ENCODE measurements at regions not wholly inside any gene's neighbourhood (a gene's known extent, or its start where the extent isn't known, plus 50 kb on each side); places are given as distances from the start of the nearest gene placed in this dataset.
"Not testable (repeated sequence)": the region's sequence is repeated elsewhere in the genome, so short reads cannot be mapped to it uniquely, and the experiment has no call there.

DNA sequence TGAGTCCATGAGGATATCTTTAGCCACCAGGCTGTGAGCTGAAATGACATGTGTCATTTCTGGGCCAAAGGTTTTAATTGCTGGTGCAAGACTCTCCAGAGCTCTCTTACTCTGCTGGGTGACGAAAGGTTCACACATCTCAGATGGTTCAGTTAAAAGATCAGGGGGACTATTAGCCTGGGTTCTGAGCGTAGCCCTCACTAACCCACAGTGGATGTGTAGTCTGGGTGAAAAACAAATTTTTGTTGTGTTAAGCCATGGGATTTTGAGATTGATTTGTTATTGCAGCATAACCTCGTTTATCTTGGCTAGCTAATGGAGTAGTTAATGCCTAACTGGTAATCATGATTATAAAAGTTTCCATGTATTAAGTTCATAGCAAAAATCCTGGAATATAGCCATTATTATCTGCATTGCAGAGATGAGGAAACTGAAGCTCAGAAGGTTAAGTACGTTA is 251.5 kb downstream of the RMST start:
- DNase-seq, result no peak

DNA sequence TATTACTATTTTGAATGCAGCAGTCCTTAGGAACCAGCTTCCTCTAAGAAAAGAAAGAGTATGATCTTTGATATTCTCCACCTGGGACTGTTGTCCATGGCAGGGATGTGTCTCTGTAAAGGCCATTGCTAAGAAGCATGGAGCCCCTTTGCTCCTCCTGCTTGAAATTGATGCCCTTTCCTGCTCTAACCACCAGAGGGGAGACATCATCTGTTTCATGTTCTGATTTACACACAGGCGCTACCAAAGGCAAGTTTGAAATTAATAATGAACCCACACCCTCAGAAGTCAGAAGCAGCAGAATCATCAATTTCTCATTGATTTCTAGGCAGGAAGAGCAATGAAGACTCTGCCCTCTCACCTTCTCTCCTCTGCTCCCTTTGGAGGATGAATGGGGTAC is 253.8 kb downstream of the RMST start:
- DNase-seq, result no peak

DNA sequence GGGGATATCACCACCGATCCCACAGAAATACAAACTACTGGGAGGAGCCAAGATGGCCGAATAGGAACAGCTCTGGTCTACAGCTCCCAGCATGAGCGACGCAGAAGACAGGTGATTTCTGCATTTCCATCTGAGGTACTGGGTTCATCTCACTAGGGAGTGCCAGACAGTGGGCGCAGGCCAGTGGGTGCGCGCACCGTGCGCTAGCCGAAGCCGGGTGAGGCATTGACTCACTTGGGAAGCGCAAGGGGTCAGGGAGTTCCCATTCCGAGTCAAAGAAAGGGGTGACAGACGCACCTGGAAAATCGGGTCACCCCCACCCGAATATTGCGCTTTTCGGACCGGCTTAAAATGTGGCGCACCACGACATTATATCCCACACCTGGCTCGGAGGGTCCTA is 261.2 kb downstream of the RMST start:
- not testable (repeated sequence) for DNase-seq

DNA sequence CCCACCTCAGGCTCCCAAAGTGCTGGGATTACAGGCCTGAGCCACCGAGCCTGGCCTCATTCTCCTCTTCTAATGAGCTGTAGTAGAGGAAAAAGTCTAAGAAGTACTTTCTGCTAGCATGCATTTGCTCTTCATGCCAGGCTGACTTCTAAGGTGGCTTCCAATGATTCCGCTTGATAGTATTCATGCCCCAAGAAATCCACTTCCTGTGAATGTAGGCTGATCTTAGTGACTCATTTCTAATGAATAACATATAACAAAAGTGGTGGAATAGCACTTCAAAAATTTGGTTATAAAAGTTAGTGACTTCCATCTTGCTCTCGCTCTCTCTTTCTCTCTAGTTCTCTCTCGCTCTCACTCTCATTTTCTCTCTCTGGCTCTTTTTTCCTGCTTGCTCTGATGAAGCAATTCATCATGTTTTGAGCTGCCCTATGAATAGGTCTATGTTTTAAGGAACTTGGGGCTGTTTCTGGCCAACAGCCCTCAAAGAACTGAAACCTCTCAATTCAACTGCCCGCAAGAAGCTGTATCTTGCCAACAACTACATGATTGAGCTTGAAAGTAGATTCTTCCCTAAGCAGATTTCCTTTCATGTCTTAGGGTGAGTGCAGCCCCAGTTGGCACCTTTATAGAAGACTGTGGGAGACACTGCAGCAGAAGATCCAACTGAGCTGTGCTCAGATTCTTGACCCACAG is 282.9 kb downstream of the RMST start:
- no peak for DNase-seq

DNA sequence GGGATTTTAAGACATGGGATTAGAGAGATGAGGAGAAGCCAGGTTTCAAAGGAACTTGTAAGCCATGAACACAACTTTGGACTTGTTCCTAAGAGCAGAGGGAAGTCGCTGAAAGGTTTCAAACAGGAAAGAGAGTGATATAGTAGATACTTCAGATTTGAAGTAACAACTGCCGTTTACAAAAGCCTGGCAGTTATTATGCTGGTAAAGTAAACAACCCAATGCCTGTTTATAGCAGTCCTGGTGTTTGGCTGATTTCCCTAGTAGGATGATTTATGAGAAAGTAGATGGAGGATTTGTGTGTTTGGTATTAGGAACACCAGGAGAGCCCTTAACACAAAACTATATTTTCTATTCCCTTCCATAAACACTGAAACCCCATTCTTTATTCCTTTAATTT is 285.7 kb downstream of the RMST start:
- no peak for DNase-seq

DNA sequence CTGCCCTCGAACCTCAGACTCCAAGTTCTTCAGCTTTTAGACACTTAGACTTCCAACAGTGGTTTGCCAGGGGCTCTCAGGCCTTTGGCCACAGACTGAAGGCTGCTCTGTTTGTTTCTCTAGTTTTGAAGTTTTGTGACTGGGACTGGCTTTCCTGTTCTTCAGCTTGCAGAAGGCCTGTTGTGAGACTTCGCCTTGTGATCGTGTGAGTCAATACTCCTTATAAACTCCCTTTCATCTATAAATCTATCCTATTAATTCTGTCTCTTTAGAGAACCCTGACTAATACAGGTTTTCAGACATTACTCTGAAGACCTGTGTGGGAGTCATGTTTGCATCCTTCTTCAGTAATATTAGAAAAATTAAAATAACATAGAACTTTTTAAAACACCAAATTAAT is 289.1 kb downstream of the RMST start:
- no peak for DNase-seq

DNA sequence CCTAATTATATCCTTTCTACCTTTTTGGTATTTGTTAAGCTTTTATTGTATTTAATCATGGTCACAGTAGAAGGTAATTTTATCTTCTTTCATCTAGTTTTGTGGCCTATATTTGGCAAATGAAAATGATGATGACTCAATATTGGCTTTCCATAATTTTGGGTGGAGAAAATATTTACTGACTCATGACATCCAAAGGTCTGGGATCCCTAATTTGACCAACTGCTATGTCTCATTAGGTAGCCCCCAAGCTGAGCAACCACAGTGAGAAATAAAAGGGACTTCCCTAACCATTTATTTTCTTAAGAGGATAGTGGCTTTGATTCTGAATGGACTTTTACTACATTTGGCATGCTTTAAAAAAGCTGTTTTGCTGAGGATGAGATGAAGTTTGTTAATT is 289.5 kb downstream of the RMST start:
- DNase-seq, result no peak

DNA sequence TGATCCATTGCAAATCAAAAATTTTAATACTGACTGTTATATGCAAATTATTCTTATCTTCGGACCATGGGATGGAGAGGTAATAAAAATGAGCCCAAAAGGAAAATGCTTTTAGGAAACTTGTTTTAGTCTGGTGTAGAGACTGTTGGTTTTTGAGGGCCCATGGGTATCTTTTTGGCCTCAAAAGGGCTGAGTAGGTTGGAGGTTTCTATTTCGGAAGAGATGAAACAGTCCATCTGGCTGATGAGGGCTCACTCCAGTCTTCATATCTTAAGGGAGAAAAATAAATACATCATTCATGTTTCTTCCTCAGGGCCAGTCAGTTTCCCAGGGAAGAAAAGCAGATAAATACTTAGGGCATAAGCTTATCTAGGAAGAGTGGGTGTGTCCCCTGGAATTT is 290.7 kb downstream of the RMST start:
- DNase-seq, result no peak

DNA sequence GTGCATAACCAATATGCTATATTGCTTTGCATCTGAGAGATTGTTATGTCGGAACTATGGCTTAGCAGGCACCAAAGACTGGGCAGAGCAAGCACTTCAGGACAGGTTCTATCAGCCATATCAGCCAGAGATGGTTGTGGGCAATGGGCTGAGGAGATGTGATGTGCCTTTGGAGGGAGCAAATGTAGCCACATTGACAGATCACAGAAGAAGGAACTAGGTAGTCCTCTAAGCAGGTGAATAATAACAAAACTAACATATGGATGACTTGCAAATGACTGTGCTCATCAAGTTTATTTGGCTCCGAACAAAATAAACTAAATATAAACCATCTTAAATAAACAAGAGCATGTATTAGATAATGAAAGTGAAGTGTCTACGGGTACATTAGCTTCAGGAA is 291.7 kb downstream of the RMST start:
- no peak for DNase-seq

DNA sequence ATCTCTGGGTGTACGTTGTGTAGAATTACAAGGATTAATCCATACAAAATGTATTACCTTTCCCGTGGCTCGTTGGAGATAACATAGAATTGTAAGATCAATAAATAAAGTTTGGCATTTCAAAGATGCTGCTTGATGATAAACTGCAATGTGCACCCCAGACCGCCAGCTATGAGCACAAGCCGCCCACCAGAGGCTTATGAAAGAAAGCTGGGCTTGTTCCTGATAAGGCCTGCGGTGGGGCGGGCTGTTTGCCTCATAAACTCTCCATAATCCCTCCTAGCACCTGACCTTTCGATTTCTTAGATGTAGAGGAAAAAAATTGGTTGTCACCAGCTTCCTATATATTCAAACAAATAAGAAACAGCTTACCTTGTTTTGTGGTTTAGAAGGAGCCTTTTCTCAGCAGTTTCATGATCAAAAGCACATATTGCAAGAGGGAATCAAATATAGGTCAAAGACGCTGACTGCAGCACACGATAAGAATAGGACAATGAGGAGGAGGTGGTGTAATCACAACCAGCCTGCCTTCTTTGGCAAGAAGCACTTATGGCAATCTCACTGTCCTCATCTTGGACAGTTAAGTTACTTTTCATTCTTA is 293.6 kb downstream of the RMST start:
- no peak for DNase-seq

DNA sequence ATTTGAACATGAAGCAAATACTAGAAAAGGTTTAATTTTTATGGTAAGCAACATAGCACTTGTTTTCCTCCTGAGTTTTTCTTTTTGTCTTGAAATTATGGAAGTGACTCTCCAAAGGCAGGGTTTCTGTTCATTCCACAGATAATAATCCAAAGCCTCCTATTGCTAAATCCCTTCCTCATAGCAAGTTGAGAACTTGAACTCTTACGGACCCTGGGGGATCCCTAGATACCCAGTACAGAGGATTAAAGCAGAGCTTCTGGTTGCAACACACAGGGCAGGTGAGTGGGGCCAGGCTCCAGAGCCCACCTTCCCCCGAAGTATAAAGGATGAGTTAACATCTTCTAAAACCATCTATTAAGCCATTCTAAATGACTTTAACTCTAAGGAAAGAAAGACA is 294.1 kb downstream of the RMST start:
- DNase-seq, result no peak

DNA sequence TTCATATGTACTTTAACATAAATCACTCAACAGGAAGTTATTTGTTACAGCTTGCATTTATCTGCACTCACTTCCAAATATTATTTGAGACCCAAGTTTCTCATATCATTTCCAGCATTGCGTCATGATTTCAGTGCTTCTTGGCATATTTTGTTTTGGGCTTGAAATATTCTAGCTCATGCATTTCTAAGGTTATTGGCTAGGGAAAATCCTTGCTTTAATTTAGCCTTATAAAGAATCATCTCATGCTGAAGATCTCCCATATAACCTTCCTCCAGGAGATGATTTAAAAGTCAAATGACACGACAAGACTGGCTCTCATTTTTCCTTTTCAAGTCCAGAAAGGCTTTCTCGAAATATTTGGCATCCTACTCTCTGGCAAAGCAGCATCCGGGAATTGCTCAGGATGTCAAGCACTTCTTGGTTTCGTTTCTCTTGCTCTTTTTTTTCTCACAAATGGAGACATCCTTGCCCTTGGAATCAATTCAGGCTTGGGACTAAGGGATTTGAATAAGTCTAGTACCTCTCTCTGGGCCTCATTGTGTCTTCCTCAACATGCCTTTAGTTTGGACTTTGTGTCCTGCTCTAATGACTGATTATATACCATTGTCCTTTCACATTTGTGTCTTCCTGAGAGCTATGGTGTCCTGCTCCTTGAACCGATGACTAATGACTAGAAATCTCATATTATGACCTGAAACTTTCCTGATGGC is 295.0 kb downstream of the RMST start:
- DNase-seq, result no peak

DNA sequence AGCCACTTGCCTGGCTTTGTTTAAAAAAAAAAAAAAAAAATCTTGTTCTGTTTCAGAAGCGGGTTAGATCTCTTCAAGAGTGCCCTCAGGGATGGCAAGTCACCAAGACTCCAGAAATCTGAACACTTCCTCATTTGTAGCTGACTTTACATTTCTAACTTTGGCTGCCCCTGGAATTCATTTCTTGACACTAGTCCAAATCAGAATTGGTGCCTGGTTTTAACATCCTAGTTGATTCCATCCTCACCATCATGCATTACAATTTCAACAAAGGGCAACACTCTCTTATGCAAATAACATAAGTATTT is 295.5 kb downstream of the RMST start:
- no peak for DNase-seq

DNA sequence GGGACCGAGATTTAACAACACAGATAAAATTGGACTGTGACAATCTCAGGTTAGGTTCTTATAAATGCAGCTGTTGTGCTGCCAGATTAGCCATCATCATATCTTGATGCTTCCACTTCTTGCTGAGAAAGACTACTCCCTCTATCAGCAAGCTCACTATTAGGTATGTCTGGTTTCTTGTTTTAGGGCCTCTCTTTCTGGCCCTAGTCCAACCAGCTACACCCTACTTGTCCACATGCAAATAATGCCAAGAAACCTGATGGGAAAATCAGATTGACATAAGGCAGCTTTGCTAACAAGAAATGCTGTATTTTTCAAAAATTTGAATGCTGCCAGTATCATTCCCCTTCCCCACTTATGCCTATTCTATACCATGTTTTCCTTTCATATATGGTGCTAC is 296.0 kb downstream of the RMST start:
- DNase-seq, result no peak

DNA sequence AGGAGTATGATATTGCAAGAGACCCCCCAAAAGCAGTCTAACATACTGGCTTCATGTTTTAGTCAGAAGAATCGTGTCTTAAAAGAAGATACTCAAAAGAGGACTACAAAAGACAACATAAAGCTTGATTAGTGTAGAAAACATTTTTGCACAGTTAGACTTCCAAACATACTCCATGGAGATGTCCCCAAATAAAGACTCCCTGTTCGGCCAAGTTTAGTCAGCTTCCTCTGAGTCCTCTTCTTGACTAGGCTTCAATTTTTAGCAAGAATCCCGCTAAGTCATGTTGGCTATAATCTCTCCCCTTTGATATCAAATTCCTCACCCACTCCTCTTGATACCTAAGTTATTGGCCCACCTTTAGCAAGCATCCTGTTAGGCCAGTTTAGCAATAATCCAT is 298.0 kb downstream of the RMST start:
- DNase-seq, result no peak

DNA sequence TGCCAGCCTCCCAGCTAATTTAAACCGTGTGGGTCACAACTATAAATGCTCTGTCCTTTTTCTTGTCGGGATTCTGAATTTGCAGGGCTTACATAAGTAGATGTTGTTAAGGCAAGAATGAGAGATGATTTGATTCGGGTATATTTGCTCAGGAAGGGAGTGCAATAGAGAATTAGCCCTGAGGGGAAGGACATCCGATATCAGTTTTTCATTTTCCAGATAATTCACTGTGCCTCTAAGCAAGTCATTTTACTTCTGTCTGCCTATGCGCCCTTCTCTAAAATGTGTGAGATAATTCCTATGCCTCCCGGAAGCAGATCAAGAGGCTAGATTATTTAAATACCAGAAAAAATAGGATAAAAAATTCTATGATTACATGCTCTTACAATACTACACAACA is 300.5 kb downstream of the RMST start:
- DNase-seq, result no peak

DNA sequence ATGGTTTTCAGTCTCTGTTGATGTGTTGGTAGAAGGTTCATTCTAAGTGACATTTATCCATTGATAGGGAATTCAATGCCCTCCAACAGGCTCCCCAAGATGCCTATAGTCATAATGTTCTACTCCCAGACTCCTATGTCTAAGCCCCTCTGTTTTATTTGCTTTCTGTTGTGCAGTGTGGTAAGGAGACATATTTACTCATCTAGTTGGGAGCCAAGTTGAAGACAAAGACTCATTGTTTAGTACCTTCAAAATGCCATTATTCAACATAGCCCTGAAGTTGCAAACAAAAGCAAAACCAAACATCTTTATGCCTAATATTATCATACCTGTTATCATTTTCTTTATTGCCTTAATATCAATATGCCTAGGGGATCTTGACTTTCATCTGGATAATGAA is 302.1 kb downstream of the RMST start:
- DNase-seq, result no peak

DNA sequence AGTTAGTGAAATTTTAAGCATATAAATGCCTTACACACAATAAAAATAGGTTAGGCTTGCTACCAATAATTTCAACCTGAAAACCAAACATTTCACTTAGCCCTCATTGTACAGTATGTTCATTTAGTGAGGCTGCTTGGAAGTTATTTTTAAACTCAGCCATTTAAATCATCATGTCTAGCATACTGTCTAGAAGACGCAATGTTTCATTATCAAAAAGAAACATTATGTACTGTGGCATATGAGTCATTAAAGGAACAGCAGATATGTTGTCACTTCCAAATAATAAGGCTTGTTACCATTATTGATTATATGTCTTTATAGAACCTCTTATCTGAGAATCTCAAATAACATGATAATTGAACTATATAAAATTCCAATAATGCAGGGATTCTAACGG is 304.7 kb downstream of the RMST start:
- DNase-seq, result no peak

DNA sequence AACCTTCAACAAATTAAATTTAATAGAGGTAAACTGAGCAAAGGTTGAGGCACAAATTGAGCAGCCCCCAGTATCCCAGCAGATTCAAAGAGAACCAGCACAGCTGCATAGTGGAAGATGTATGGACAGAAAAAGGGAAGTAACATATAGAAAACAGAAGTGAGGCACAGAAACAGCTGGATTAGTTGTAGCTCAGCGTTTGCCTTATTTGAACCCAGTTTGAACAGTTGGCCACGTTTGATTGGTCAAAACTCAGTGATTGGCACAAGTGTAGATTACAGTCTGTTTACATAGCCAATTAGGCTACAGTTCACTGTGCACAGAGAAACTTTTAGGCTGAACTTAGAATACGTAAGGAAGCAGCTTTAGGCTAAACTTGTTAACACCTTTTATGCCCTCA is 315.5 kb downstream of the RMST start:
- DNase-seq, result no peak

DNA sequence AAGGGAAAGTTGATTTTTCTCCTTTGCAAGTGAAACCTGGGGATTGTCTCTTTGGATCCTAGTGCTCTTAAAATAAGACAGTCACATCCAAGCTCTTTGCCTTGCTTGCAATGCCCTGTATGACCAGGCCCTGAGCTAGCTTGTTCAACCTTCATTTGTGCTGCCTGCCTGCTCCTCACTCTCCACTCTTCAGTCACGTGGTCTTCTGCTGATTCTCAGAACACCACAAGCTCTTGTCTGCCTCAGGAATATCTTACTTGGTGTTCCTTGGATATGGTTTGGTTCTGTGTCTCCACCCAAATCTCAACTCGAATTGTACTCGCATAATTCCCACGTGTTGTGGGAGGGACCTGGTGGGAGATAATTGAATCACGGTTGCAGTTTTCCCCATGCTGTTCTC is 318.7 kb downstream of the RMST start:
- no peak for DNase-seq

DNA sequence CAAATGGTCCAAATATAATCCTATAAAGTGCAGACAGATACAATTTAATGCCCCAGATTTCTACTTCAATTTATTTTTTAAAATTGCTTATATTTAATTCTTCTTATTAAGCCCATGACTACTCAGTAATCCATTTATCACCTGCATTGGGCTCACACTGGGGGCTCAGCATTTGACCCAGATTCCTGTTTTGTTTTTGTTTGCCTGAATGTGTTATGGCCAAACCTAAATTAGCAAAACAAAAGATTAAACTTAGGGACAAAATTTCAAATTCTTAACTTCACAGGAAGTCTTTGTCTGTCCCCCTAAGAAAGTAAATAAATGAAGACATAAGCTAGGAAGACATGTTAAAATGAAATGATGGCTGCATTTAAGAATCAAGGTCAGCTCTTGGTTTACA is 322.3 kb downstream of the RMST start:
- no peak for DNase-seq

DNA sequence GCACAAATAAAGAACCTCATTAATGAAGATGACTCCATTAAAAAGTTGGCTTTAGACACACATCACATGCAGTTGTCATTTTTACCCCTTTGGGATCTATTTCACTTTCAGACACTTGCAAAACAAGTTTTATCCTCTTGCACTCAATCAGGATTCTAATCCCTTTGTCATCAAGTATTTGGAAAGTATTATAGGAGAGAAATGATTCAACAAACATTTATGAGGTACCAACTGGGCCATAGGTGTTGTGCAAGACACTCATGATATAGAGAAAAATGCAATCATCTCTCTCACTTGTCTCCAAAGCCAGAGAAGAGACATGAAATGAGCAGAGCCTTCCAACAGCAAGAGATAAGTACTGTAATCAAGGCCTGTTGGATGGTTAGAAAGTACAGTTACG is 327.7 kb downstream of the RMST start:
- DNase-seq, result no peak

DNA sequence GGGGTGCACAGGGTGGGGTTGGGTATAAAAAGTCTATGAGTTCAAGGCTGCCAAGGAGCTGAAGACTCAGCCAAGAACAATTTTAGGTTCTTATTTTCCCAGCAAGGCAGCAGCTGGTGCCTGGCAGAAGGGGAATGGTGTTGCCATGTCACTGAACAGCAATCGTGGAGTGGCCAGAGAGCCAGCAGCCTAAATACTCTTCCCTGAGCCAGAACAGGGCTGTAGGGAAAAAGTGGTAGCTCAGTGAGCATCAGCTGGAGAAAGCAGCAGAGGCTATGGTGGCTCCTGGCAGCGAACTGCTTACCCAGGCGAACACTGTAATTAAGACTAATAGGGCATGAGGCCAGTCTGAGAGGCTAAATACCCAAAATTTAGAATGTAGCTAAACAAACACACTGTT is 334.9 kb downstream of the RMST start:
- no peak for DNase-seq

DNA sequence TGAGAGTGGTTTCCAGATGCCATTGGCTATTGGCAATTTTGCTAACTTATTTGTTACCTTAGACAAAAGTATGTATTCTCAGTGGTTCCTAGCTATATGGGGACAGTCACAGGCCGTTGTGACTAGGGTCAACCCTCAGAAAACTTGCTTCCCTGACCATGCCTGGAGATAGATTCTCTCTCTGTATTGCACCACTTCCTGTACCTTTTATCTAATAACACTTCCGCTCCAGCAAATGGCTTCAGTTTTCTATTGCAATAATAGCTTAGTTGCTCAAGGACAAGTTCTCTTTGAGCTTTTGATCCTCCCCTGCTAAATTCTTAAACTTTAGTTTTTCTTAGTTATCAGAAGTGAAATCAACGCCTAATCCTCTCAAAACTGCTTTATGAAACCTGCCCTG is 338.0 kb downstream of the RMST start:
- no peak for DNase-seq
